HG02852 (cell line): ENCODE measurements at regions not wholly inside any gene's neighbourhood (a gene's known extent, or its start where the extent isn't known, plus 50 kb on each side); places are given as distances from the start of the nearest gene placed in this dataset.

Source experiments
- ATAC-seq: cut with Tn5 transposase; IDR thresholded peaks from one replicate; pipeline ENCODE4 v1.9.1; 2021; ENCODE audit warnings: mild to moderate bottlenecking, moderate library complexity; ENCODE audit not compliant: unreplicated experiment

GRCh38 chr9:11275158-11275695 lies 662.4 kb upstream of the PTPRD start:
- ATAC-seq: no peak

- no peak for ATAC-seq
Observed at GRCh38 chr9:11312966-11313365, 700.2 kb upstream of the PTPRD start.

- no peak for ATAC-seq
Observed at GRCh38 chr9:11318946-11319345, 706.1 kb upstream of the PTPRD start.

DNA sequence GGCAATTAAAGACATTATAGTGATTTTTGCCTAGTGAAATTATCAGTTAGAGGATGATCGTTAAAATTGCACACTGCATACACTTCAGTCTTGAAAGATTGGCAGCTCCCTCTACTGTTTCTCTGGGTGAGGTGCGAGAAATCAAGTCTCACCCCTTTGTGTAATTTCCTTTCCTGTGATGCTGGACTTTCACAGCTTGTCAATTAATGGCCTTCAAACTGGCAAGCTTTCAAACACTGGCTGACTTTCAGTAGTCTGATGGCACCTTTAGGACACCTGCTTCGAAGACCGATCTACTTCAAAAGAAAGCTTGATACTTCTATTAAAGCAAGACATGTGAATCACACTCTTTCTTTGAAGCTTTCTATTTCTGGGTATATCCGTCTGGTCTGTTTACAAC lies 706.7 kb upstream of the PTPRD start:
- ATAC-seq: no peak

DNA sequence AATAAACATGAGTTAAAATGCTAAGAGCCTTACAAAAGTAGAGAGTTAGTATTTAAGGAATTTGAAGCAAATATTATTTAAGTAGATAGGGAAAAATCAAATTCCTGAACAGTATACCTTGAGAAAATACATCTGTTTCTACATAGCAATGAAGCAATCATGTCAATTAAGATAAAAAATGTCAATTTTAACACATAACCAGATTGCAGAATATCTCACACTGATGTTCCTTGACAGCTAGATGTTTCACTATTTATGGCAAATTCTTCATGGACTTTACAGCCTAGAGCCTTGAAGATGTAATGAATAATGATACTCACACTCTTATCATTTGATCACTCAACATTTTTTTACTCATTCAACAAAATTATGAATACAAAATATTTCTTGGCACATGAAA lies 708.2 kb upstream of the PTPRD start:
- ATAC-seq: no peak

- no peak for ATAC-seq
Observed at GRCh38 chr9:11323457-11323856, 710.7 kb upstream of the PTPRD start.

- ATAC-seq: no peak
Observed at GRCh38 chr9:11326231-11326630, 713.4 kb upstream of the PTPRD start.

DNA sequence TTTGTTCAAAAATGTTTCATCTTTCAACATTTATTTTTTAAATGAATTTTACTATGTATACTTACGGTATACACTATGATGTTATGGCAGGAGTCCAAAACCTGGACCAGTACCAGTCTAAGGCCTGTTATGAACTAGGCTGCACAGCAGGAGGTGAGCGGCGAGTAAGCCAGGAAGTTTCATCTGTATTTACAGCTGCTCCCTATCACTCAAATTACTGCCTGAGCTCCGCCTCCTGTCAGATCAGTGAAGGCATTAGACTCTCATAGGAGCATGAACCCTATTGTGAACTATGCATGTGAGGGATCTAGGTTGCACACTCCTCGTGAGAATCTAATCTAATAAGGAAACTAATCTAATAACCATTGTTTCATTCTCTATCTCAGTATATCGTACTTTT lies 715.5 kb upstream of the PTPRD start:
- ATAC-seq: no peak

DNA sequence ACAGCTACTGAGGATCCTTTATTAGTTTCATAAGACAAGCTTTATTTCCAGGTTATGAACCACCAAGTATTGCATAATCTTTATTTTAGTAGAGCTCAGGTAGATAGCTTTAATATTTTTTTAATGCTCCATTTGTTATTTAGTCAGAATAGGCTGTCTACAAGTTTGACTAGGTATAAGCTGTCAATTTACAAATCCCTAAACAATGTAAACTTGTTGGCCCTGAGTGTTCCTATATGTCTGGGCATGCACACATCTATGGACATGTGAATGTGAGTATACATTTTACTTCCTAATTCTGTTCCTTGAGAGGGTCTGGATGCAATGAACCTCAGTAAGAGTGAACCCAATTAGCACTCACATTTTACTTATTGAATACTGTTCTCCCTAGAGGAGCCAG lies 722.2 kb upstream of the PTPRD start:
- no peak for ATAC-seq

DNA sequence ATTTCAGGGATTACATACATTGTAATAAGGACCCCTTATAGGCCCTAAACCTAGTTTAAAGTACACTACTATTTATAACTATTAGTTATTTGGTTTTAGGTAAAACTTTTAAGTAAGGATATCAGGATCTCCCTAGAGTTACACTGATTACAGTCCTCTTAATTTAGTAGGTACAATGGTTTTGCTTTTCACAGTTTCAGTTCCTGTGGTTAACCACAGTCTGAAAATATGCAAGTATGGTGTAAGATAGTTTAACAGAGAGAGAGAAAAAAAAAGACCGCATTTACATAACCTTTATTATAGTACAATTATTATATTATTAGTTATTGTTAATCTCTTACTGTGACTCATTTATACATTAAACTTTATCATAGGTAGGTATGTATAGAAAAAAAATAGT lies 725.3 kb upstream of the PTPRD start:
- peak; percentile 93 for ATAC-seq

DNA sequence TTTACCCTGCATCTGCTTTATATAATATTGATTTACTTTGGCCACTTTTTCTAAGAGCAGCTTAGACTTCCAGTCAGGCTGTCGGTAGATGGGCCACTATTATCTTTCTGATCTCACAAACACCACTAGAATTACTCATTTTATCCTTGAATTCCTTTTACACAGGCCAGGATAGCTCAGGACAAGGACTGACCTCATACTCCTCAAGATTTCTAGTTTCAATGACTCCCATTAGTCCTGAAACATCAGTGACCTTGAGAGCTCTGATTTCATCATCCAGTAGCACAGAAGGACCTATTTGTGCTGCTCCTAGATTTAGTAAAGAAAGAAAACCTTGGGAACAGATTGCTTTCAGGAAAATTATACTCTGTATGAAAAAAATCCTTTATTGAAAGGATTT lies 727.9 kb upstream of the PTPRD start:
- no peak for ATAC-seq

GRCh38 chr9:11347437-11347836 lies 734.6 kb upstream of the PTPRD start:
- ATAC-seq: no peak

DNA sequence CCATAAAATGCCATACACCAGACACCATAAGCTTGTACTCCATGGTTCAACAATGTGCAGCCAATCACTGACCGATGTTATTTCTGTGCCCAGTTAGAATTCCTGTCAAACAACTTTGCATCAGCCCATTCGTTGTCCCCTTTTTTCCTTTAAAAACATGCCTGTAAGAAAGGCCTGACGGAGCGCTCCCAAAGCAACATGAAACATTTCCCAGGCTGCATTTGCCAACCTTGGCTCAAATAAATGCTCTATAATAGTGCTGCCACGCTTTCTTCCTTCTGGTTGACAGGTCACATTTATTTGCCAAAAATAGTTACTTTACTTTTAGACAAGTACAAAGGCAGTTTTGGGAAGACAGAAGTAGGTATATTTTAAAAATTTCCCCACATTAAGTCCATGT lies 735.6 kb upstream of the PTPRD start:
- no peak for ATAC-seq

DNA sequence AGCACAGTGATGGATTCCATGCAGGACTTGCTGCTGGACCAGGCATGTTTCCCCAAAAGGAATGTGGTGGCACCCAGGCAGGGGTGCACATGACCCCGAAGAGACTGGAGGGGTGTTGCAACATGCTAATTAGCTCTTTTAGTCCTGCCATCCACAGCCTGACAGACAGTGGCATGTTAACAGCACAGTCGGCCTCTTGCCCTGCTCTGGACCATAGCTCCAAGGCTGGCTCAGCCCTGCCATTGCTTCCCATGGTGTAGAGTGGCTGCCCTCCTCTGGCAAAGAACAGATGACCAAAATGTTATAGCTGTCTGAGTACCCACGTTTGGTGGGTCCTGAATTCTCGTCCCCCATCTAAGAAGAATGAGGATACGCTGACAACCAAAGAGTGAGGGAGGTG lies 736.4 kb upstream of the PTPRD start:
- ATAC-seq: no peak

DNA sequence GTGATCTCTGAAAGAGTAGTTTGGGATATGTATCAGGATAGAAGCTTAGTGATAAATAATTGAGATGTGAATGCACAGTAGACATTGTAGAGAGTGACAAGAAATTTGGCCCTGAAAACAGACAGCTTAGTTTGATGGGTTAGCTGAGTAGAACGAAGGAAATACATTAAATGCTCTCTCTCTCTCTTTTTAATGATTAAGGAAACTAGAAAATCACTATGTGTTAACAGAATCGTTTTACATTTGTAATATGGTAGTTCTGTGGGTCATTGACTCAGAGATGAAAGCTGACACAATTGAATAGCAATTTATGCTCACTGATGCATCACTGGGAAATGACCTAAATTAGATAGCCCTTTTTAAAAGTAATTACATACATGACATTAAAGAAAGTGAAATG lies 739.8 kb upstream of the PTPRD start:
- ATAC-seq: no peak

- no peak for ATAC-seq
Observed at GRCh38 chr9:11356067-11356466, 743.3 kb upstream of the PTPRD start.

GRCh38 chr9:11366585-11367129 lies 753.9 kb upstream of the PTPRD start:
- ATAC-seq: no peak

DNA sequence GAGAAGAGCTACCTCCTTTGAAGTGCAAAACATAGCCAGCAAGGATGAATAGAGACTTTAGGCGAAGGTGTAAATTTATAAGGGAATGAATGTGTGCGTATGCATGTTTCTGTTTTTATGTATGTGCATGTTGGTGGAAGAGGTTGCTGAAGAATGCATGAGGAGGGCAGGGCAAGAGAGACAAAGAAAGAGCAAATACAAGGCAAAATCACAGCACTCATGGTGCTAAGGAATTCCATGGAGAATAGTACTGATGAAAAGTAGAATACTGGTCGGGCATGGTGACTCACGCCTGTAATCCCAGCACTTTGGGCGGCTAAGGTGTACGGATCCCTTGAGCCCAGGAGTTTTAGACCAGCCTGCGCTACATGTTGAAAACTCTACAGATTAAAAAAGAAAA lies 762.1 kb upstream of the PTPRD start:
- no peak for ATAC-seq

DNA sequence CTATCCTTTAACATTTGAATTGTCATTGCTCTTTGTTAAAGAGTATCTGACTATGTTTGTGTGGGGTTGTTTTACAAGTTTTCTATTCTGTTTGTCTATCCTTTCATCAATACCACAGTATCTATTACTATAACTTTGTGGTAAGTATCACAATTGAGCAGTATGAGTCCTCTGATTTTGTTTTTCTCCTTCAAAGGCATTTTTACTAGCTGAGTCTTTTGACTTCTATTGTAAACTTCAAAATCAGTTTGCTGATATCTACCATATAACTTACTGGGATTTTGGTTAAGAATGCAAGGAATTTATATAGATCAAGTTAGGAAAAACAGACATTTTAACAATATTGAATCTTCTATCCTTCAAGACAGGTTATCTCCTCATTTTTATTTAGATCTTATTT lies 789.8 kb upstream of the PTPRD start:
- ATAC-seq: no peak

DNA sequence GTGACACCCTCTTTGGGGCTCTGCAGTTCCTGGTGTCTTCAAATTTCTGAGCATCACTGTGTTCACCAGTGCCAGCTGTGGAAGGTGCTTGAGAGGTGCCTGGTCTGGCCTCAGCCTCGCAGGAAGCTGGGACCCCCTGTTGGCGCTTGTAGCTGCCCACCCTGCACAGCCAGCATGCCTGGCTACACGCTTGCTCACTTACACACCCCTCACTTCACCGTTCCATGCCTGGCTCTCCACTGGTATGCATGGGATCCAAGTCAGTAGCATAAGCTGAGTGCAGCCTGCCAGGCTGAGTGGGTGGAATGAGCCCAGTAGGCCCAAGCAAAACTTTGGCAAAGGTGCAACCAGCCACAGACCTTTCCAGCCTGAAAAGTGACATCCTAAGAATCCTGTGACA lies 801.4 kb upstream of the PTPRD start:
- no peak for ATAC-seq

GRCh38 chr9:11417782-11418181 lies 805.0 kb upstream of the PTPRD start:
- no peak for ATAC-seq

GRCh38 chr9:11431490-11431889 lies 818.7 kb upstream of the PTPRD start:
- no peak for ATAC-seq

GRCh38 chr9:11432361-11432760 lies 819.6 kb upstream of the PTPRD start:
- no peak for ATAC-seq
